HEK293 (cell line): ENCODE measurements at regions not wholly inside any gene's neighbourhood (a gene's known extent, or its start where the extent isn't known, plus 50 kb on each side); places are given as distances from the start of the nearest gene placed in this dataset.
A peak's percentile ranks its signal among the peaks of the same experiment; 100 is the strongest.

ENCODE experiments used
- CTCF ChIA-PET: fragments of 350-600 bp; formaldehyde crosslinking; extraction: SDS; loops from one replicate; lab custom pipeline; 2021; ENCODE audit warnings: antibody characterized with exemption; lab: Yijun Ruan, JAX
- POLR2A ChIA-PET: fragments of 300-600 bp; formaldehyde crosslinking; extraction: SDS; loops from one replicate; lab custom pipeline; 2020; ENCODE audit warnings: antibody characterized with exemption, inconsistent platforms; lab: Yijun Ruan, JAX
- H3K27ac ChIP-seq: fragments of 200-500 bp; sonication (Bioruptor generic); 2 replicates; pipeline ENCODE4 v1.5.1; 2014; ENCODE audit warnings: low read depth, low read length, control low read depth, inconsistent platforms; ENCODE audit errors: extremely low read depth
- H3K36me3 ChIP-seq, 2 experiments: fragments of 200-500 bp in 1 of 2; sonication (Bioruptor generic) in 1 of 2; 1 replicate in 1 of 2; 2 replicates in 1 of 2; pipeline ENCODE4 v1.5.1; 2014 to 2017; ENCODE audit warnings: inconsistent platforms in 2 of 2, low read length in 2 of 2; ENCODE audit not compliant: control insufficient read depth in 2 of 2, insufficient read depth in 1 of 2
- H3K4me1 ChIP-seq: fragments of 200-500 bp; sonication (Bioruptor generic); 2 replicates; pipeline ENCODE4 v1.5.1; 2014; ENCODE audit warnings: mild to moderate bottlenecking, low read length, inconsistent platforms; ENCODE audit not compliant: control insufficient read depth, insufficient read depth
- H3K4me3 ChIP-seq: 2 replicates; pipeline ENCODE4 v1.5.1; 2011; ENCODE audit warnings: low read depth, mild to moderate bottlenecking, control low read depth, low read length, moderate library complexity
- H3K9me3 ChIP-seq: fragments of 200-500 bp; sonication (Bioruptor generic); 2 replicates; pipeline ENCODE4 v1.5.1; 2014; ENCODE audit warnings: low read depth, low read length, inconsistent platforms; ENCODE audit not compliant: control insufficient read depth, insufficient read depth
- AEBP2 ChIP-seq: fragments of 450-650 bp; formaldehyde crosslinking; IDR thresholded peaks from 2 replicates; pipeline ENCODE4 v1.5.1; 2016; ENCODE audit warnings: missing biosample characterization, missing genetic modification characterization, borderline replicate concordance
- BCL11A ChIP-seq: fragments of 450-650 bp; formaldehyde crosslinking; IDR thresholded peaks from 2 replicates; pipeline ENCODE4 v1.5.1; 2016; ENCODE audit warnings: low read depth, missing biosample characterization, missing genetic modification characterization
- GLIS2 ChIP-seq: fragments of 450-650 bp; formaldehyde crosslinking; IDR thresholded peaks from 2 replicates; pipeline ENCODE4 v1.5.1; 2016; ENCODE audit warnings: missing biosample characterization, missing genetic modification characterization
- HOXC10 ChIP-seq: sonication (generic); formaldehyde crosslinking; IDR thresholded peaks from 2 replicates; pipeline ENCODE4 v1.8.1; 2023; ENCODE audit warnings: mild to moderate bottlenecking, missing genetic modification reagents
- PATZ1 ChIP-seq: fragments of 450-650 bp; formaldehyde crosslinking; IDR thresholded peaks from 2 replicates; pipeline ENCODE4 v1.5.1; 2016; ENCODE audit warnings: missing biosample characterization, missing genetic modification characterization
- SCRT1 ChIP-seq: fragments of 450-650 bp; formaldehyde crosslinking; IDR thresholded peaks from 2 replicates; pipeline ENCODE4 v1.5.1; 2016; ENCODE audit warnings: missing biosample characterization, missing genetic modification characterization, borderline replicate concordance
- ZNF133 ChIP-seq: fragments of 450-650 bp; formaldehyde crosslinking; IDR thresholded peaks from 2 replicates; pipeline ENCODE4 v1.5.1; 2016; ENCODE audit warnings: missing biosample characterization, missing genetic modification characterization
- ZNF155 ChIP-seq: fragments of 450-650 bp; formaldehyde crosslinking; IDR thresholded peaks from 2 replicates; pipeline ENCODE4 v1.5.1; 2016; ENCODE audit warnings: missing biosample characterization, missing genetic modification characterization
- ZNF362 ChIP-seq: fragments of 450-650 bp; formaldehyde crosslinking; IDR thresholded peaks from 2 replicates; pipeline ENCODE4 v1.5.1; 2016; ENCODE audit warnings: missing biosample characterization, missing genetic modification characterization
- ZNF426 ChIP-seq: fragments of 450-650 bp; formaldehyde crosslinking; IDR thresholded peaks from 2 replicates; pipeline ENCODE4 v1.5.1; 2017; ENCODE audit warnings: missing biosample characterization, missing genetic modification characterization, mild to moderate bottlenecking, inconsistent platforms, moderate library complexity
- ZNF514 ChIP-seq: fragments of 450-650 bp; formaldehyde crosslinking; IDR thresholded peaks from 2 replicates; pipeline ENCODE4 v1.5.1; 2016; ENCODE audit warnings: missing biosample characterization, missing genetic modification characterization
- ZNF518A ChIP-seq: fragments of 450-650 bp; formaldehyde crosslinking; conservative IDR thresholded peaks from 2 replicates; pipeline ENCODE4 v1.5.1; 2016; ENCODE audit warnings: low read depth, missing biosample characterization, missing genetic modification characterization
- ZNF530 ChIP-seq: fragments of 450-650 bp; formaldehyde crosslinking; IDR thresholded peaks from 2 replicates; pipeline ENCODE4 v1.5.1; 2016; ENCODE audit warnings: low read depth, missing biosample characterization, missing genetic modification characterization
- ZNF704 ChIP-seq: fragments of 450-650 bp; formaldehyde crosslinking; IDR thresholded peaks from 2 replicates; pipeline ENCODE4 v1.5.1; 2016; ENCODE audit warnings: missing biosample characterization, missing genetic modification characterization
- ZNF830 ChIP-seq: fragments of 450-650 bp; IDR thresholded peaks from 2 replicates; pipeline ENCODE4 v1.5.0; 2018; ENCODE audit warnings: missing biosample characterization, missing genetic modification characterization, low read depth, mild to moderate bottlenecking, moderate library complexity
- ZSCAN4 ChIP-seq: fragments of 450-650 bp; formaldehyde crosslinking; IDR thresholded peaks from 2 replicates; pipeline ENCODE4 v1.5.1; 2017; ENCODE audit warnings: missing biosample characterization, missing genetic modification characterization

GRCh38 chr1:47688461-47689296 lies 250.8 kb downstream of the FOXD2 start (continued):
- TF ChIP-seq ZNF362 (no peak), ZNF133 (tag by site-specific recombination) (peak; percentile 86)

GRCh38 chr1:47689894-47690293 lies 252.1 kb downstream of the FOXD2 start:
- CTCF ChIA-PET, result interaction anchor here (0.7 kb wide), 1 partner anchor 151 kb away, joined by 3 read pairs; no protein-coding TSS in a partner anchor
- POLR2A ChIA-PET, result no interaction called here
- Histone ChIP-seq H3K4me1 (peaks cover 30% of the 10 kb centered on the region), H3K9me3 (no peaks in the 10 kb centered on the region), H3K36me3 (no peaks in the 10 kb centered on the region), H3K27ac (peak overlapping the region; percentile 25; the same call in 1 of the 2 replicates)
- TF ChIP-seq ZSCAN4 (tag by site-specific recombination) (peak; percentile 70), BCL11A (tag by site-specific recombination) (no peak)
- TF ChIP-seq, all 188 proteins: peak for 1
- H3K4me3 ChIP-seq, result no peak overlapping the region

- no peak overlapping the region for H3K4me3 ChIP-seq
- H3K27ac ChIP-seq, result peak overlapping the region; percentile 25; the same call in 1 of the 2 replicates
- ChIA-PET CTCF (interaction anchor here (0.7 to 0.8 kb wide), 3 partner anchors 16 to 254 kb away, joined by 3 read pairs; no protein-coding TSS in a partner anchor), POLR2A (no interaction called here)
- no peaks in the 10 kb centered on the region for H3K9me3 ChIP-seq
- H3K4me1 ChIP-seq, result peaks cover 26% of the 10 kb centered on the region
- H3K36me3 ChIP-seq, result no peaks in the 10 kb centered on the region
- TF ChIP-seq ZNF830 (tag by site-specific recombination) (no peak), ZNF530 (tag by site-specific recombination) (no peak), ZNF155 (tag by site-specific recombination) (no peak), ZNF704 (tag by site-specific recombination) (no peak), HOXC10 (CRISPR knock-in tag) (no peak), SCRT1 (peak; percentile 89; the same call in 1 of the 2 replicates), ZNF518A (tag by site-specific recombination) (peak; percentile 72), ZNF514 (tag by site-specific recombination) (no peak), PATZ1 (tag by site-specific recombination) (0 out of 2 replicates have a peak, but pooled peaks have one; percentile 33), GLIS2 (peak; percentile 68), ZNF426 (tag by site-specific recombination) (no peak), AEBP2 (no peak)
Observed at GRCh38 chr1:47690341-47691250, 252.8 kb downstream of the FOXD2 start.
